Lower leg skin (tissue), 3 donors: ENCODE measurements at regions not wholly inside any gene's neighbourhood (a gene's known extent, or its start where the extent isn't known, plus 50 kb on each side); places are given as distances from the start of the nearest gene placed in this dataset.

Experiments
- POLR2A ChIP-seq, 2 donors: fragments of 450-650 bp; IDR thresholded peaks; one replicate each; pipeline ENCODE4 v1.6.1; 2016 to 2017; ENCODE audit warnings: antibody characterized with exemption in 2 of 2, mild to moderate bottlenecking in 1 of 2, moderate library complexity in 1 of 2
- TF ChIP-seq, protein P1 (sequence below), 3 donors: fragments of 450-650 bp; IDR thresholded peaks; one replicate each; pipeline ENCODE4 v1.5.1; 2016; ENCODE audit warnings: antibody characterized with exemption in 3 of 3, mild to moderate bottlenecking in 3 of 3, moderate library complexity in 2 of 3

DNA sequence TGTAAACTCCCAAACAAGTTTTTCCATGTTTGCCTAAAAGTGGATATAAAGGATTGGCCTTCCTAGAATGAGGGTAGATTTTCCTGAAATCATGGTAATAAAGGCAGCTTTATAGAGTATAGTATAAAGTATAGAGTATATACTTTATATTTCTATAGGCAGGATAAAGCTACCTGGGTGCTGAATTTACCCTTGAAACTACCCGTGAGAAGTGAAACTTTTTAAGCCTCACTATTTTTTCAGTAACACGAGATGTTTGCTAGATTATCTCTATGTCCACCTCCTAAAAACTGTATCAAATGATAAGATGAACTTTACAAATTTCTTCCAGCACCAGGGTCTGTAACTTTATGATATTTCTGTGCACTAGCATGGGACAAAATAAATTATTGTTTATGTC lies 340.0 kb upstream of the GALNTL6 start:
- TF ChIP-seq, protein P1, sequence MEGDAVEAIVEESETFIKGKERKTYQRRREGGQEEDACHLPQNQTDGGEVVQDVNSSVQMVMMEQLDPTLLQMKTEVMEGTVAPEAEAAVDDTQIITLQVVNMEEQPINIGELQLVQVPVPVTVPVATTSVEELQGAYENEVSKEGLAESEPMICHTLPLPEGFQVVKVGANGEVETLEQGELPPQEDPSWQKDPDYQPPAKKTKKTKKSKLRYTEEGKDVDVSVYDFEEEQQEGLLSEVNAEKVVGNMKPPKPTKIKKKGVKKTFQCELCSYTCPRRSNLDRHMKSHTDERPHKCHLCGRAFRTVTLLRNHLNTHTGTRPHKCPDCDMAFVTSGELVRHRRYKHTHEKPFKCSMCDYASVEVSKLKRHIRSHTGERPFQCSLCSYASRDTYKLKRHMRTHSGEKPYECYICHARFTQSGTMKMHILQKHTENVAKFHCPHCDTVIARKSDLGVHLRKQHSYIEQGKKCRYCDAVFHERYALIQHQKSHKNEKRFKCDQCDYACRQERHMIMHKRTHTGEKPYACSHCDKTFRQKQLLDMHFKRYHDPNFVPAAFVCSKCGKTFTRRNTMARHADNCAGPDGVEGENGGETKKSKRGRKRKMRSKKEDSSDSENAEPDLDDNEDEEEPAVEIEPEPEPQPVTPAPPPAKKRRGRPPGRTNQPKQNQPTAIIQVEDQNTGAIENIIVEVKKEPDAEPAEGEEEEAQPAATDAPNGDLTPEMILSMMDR (IDR thresholded peaks at IDR 0.05), result no peak
- no peak for TF ChIP-seq POLR2A (IDR thresholded peaks at IDR 0.05)
